GM12864 (cell line): ENCODE measurements at regions not wholly inside any gene's neighbourhood (a gene's known extent, or its start where the extent isn't known, plus 50 kb on each side); places are given as distances from the start of the nearest gene placed in this dataset.

Experiments used
- DNase-seq: peaks from one replicate; pipeline ENCODE4 v3.0.0-alpha.2; 2011; ENCODE audit warnings: low read depth
- H3K4me3 ChIP-seq: 2 replicates; pipeline ENCODE4 v1.5.1; 2011; ENCODE audit warnings: mild to moderate bottlenecking, low read depth, low read length, control low read depth
- CTCF ChIP-seq: IDR thresholded peaks from 2 replicates; pipeline ENCODE4 v1.5.1; 2011; ENCODE audit warnings: low read depth, mild to moderate bottlenecking, moderate library complexity, low read length, control low read depth, inconsistent platforms; ENCODE audit errors: missing control alignments

DNA sequence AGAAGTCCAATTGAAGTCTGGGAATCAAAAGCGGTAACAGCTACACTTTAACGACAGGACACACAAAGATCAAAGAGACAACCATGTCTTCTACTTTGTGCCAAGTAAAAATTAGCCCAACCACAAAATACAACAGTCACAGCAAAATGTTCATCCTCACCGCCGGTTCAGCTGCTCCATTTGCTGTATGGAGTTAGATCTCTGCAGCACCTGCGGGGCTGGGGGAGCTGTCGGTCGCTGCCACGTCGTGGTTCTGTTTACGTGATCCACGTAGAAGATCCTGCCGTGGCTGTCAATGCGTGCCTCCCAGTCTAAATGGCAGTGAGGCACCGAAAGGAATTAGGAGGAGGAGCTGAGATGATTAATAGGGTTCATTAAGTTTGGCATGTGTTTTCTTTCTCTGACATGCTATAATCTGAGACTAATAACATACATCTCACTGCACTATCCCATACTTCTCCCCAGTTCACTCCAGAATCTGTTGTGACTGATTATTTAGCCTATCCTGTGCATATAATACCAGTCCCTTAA is 136.5 kb upstream of the STK17B start:
- no peak for TF ChIP-seq CTCF
- no peak for DNase-seq
- no peak overlapping the region for H3K4me3 ChIP-seq

- no peak for TF ChIP-seq CTCF
- DNase-seq: no peak
- no peak overlapping the region for H3K4me3 ChIP-seq
Observed at GRCh38 chr2:196309691-196310090, 138.3 kb upstream of the STK17B start.

DNA sequence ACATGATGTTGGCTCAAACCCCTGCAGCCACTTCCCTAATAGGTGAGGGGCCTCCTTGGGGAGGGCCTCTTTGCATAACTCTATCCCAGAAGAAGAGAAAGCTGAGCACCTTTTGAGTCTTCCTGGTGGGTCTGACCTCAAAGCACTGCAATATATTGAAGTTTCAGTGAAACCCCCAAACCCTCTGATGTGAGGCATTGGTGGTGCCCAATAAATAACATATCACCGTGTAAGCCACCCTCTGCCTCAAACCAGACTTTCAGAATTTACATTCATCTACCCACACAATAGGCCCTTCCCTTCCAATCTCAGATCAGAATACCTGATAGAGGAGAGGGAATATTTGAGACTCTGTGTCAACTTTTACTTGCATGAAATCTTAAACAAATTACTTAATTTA is 142.8 kb upstream of the STK17B start:
- no peak for DNase-seq
- TF ChIP-seq CTCF: no peak
- no peak overlapping the region for H3K4me3 ChIP-seq

DNA sequence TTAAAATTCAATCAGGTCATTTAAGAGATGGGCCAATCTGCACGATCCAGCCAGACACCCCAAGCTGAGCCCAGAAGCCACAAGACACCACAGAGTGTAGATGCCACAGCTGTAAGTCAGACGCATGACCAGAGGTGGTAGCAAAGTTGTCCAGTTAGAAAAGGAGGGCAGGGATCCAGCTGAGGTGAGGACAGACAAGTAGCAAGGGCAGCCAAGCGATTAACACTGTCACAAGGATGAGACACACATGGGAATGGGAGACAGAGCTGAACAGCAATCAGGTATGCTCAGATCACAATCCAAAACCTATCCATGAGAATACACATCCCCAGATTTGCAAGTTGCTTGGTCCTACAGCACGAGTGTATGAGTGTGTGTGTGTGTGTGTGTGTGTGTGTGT is 143.4 kb upstream of the STK17B start:
- no peak for DNase-seq
- no peak for TF ChIP-seq CTCF
- H3K4me3 ChIP-seq: no peak overlapping the region

GRCh38 chr2:196315388-196316049 is 144.1 kb upstream of the STK17B start:
- TF ChIP-seq CTCF: no peak
- DNase-seq: no peak

DNA sequence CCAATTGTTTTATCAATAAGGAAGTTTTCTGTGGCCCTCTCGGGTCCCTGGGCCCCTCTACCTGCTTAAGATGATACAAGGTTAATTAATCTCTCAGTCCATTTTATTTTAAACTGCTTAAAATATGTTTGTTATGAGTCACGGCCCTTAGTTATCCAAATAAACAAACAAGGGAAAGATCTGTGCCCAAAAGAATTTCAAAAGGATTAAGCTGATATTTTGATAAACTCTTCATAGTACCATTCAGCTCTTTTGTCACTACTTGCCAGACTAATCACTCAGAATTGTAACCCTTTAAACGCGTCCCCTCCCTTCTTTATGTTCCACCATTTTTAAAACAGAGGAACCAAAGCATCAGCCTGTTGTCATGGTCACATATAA is 144.7 kb upstream of the STK17B start:
- H3K4me3 ChIP-seq: no peak overlapping the region
- no peak for DNase-seq
- TF ChIP-seq CTCF: no peak

More at GRCh38 chr2:196315388-196316049, 144.1 kb upstream of the STK17B start:
- no peak overlapping the region for H3K4me3 ChIP-seq
